Sigmoid colon (tissue), 6 donors: ENCODE measurements at regions not wholly inside any gene's neighbourhood (a gene's known extent, or its start where the extent isn't known, plus 50 kb on each side); places are given as distances from the start of the nearest gene placed in this dataset.

Experiments
- DNase-seq: peaks from one replicate; pipeline ENCODE4 v3.0.0-alpha.2; 2019
- H3K27ac ChIP-seq, 4 donors: fragments of 200-600 bp; sonication (generic); one replicate each; pipeline ENCODE4 v1.5.1; 2016 to 2019; ENCODE audit warnings: mild to moderate bottlenecking in 1 of 4
- H3K27me3 ChIP-seq, 3 donors: fragments of 200-600 bp; sonication (generic); one replicate each; pipeline ENCODE4 v1.5.1; 2019; ENCODE audit warnings: mild to moderate bottlenecking in 1 of 3
- H3K36me3 ChIP-seq, 4 donors: fragments of 200-600 bp; sonication (generic); one replicate each; pipeline ENCODE4 v1.5.1; 2016 to 2019
- H3K4me1 ChIP-seq, 4 donors: fragments of 200-600 bp; sonication (generic); one replicate each; pipeline ENCODE4 v1.5.1; 2017 to 2019
- H3K4me3 ChIP-seq, 4 donors: fragments of 200-600 bp; sonication (generic); one replicate each; pipeline ENCODE4 v1.5.1; 2017 to 2019; ENCODE audit warnings: mild to moderate bottlenecking in 2 of 4, moderate library complexity in 1 of 4
- H3K9me3 ChIP-seq, 4 donors: fragments of 200-600 bp in 3 of 4; sonication (generic) in 3 of 4; one replicate each; pipeline versions ENCODE4 v1.5.1 to v1.6.1; 2013 to 2019
- EP300 ChIP-seq, 4 donors: sonication (generic); formaldehyde crosslinking; IDR thresholded peaks; one replicate each; pipeline ENCODE4 v1.6.1; 2017; ENCODE audit warnings: antibody characterized with exemption in 4 of 4
- POLR2A ChIP-seq, 2 donors: fragments of 450-650 bp; IDR thresholded peaks; one replicate each; pipeline ENCODE4 v1.6.1; 2016; ENCODE audit warnings: antibody characterized with exemption in 2 of 2, mild to moderate bottlenecking in 2 of 2, moderate library complexity in 2 of 2
- POLR2AphosphoS5 ChIP-seq, 4 donors: sonication (generic); formaldehyde crosslinking; IDR thresholded peaks; one replicate each; pipeline ENCODE4 v1.6.1; 2017; ENCODE audit warnings: antibody characterized with exemption in 4 of 4
- WGBS, 2 donors: extraction: QIAGEN DNeasy Blood & Tissue Kit; methylation state at CpG; one replicate each; pipeline ENCODE4 v1.1.7; 2013; 5-methylcytosine and 5-hydroxymethylcytosine counted together
- intact Hi-C: fragments of 100-400 bp; cut with DNase I; formaldehyde crosslinking; loops from one replicate; pipeline ENCODE4 v1.15.1; 2023
- TF ChIP-seq, protein P1 (sequence below), 4 experiments: fragments of 450-650 bp in 3 of 4; fragments of 200-600 bp in 1 of 4; IDR thresholded peaks; one replicate each; pipeline ENCODE4 v1.5.1; 2016 to 2019; ENCODE audit warnings: antibody characterized with exemption in 4 of 4, mild to moderate bottlenecking in 3 of 4, moderate library complexity in 2 of 4
- donor health status: healthy with polysubstance abuse.
- donor health status: healthy.

GRCh38 chr2:150858382-150858781 is 370.9 kb upstream of the RND3 start:
- Histone ChIP-seq H3K4me1 (no peaks in the 10 kb centered on the region), H3K27ac (no peak overlapping the region), H3K9me3 (no peaks in the 10 kb centered on the region), H3K36me3 (no peaks in the 10 kb centered on the region), H3K27me3 (no peaks in the 10 kb centered on the region), H3K4me3 (no peak overlapping the region)
- DNase-seq: no peak
- intact Hi-C loops: no loop called here
- WGBS, 2 donors: 89% methylated on average over 5 of the region's 5 CpGs
- no peak for TF ChIP-seq POLR2A (IDR thresholded peaks at IDR 0.05)

DNA sequence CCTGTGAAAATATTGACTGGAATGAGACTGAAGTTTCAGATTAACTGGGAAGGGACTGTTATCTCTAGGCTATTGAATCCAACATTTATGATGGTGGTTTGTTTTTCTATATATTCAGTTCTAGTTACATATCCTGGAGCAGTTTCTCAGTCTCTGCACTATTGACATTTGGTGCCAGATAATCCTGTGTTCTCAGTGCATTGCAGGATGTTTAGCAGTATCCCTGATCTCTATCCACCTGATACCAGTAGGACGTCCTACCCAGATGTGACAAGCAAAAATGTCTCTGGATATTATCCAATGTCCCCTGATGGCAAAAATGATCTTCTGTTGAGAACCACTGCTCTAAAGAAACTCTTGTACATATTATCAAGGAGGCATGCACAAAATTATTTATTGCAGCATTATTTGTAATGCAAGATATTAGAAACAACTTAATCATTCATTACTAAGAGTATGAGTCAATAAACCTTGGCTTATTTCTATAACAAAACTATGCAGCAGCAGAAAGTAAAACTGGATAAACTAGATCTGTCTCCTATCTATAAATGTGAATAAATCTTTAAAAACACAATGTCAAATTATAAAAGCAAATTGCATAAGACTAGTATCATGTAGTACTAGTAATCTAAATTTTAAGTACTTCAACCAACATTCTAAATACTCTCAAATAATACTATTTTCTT is 369.3 kb upstream of the RND3 start:
- TF ChIP-seq POLR2A (IDR thresholded peaks at IDR 0.05) (no peak), POLR2AphosphoS5 (IDR thresholded peaks at IDR 0.05) (no peak)
- Histone ChIP-seq H3K36me3 (no peaks in the 10 kb centered on the region), H3K27ac (no peak overlapping the region), H3K9me3 (no peaks in the 10 kb centered on the region), H3K4me1 (no peaks in the 10 kb centered on the region), H3K4me3 (no peak overlapping the region), H3K27me3 (no peaks in the 10 kb centered on the region)
- intact Hi-C loops: no loop called here
- DNase-seq: no peak
- WGBS, 2 donors: 49 to 65% methylated on average over 1 of the region's 1 CpG

DNA sequence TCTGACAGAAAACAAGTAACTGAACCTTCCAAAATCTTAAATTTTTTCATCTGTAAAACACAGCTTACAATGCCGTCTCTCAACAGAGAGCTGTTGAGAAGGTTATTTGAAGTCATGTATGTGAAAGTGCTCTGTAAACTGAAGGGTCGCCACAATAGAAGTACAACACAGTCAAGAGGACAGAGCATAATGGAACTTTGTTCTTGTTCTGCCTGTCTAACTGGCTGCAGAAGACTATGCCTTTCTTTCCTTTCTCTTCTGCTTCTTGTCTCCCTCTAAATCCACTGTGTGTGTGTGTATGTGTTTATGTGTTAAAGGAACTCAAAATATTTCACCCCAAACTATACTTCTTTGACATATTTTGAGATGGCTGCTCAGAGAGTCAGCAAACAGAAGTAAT is 365.8 kb upstream of the RND3 start:
- no peak overlapping the region for H3K27ac ChIP-seq
- no peak overlapping the region for H3K4me3 ChIP-seq
- intact Hi-C loops: no loop called here
- no peaks in the 10 kb centered on the region for H3K27me3 ChIP-seq
- H3K36me3 ChIP-seq: no peaks in the 10 kb centered on the region
- no peaks in the 10 kb centered on the region for H3K4me1 ChIP-seq
- H3K9me3 ChIP-seq: peaks cover 0 to 5% (median 0%) of the 10 kb centered on the region in 4 donors
- 36 to 67% methylated on average over 2 of the region's 2 CpGs for WGBS, 2 donors
- no peak for DNase-seq
- no peak for TF ChIP-seq POLR2A (IDR thresholded peaks at IDR 0.05)
- TF ChIP-seq, protein P1, sequence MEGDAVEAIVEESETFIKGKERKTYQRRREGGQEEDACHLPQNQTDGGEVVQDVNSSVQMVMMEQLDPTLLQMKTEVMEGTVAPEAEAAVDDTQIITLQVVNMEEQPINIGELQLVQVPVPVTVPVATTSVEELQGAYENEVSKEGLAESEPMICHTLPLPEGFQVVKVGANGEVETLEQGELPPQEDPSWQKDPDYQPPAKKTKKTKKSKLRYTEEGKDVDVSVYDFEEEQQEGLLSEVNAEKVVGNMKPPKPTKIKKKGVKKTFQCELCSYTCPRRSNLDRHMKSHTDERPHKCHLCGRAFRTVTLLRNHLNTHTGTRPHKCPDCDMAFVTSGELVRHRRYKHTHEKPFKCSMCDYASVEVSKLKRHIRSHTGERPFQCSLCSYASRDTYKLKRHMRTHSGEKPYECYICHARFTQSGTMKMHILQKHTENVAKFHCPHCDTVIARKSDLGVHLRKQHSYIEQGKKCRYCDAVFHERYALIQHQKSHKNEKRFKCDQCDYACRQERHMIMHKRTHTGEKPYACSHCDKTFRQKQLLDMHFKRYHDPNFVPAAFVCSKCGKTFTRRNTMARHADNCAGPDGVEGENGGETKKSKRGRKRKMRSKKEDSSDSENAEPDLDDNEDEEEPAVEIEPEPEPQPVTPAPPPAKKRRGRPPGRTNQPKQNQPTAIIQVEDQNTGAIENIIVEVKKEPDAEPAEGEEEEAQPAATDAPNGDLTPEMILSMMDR (IDR thresholded peaks at IDR 0.05): no peak
- no peak for TF ChIP-seq EP300 (IDR thresholded peaks at IDR 0.05)
- TF ChIP-seq POLR2AphosphoS5 (IDR thresholded peaks at IDR 0.05): no peak

- TF ChIP-seq POLR2A (IDR thresholded peaks at IDR 0.05) (no peak), POLR2AphosphoS5 (IDR thresholded peaks at IDR 0.05) (no peak)
- TF ChIP-seq, protein P1 (IDR thresholded peaks at IDR 0.05): no peak
These were observed 363.2 kb upstream of the RND3 start for GRCh38 chr2:150850641-150851040.

GRCh38 chr2:150847578-150847977 is 360.1 kb upstream of the RND3 start:
- DNase-seq: no peak
- WGBS, 2 donors: 14 to 52% methylated on average over 3 of the region's 3 CpGs
- H3K36me3 ChIP-seq: no peaks in the 10 kb centered on the region
- H3K27ac ChIP-seq: no peak overlapping the region
- peaks cover 0 to 5% (median 0%) of the 10 kb centered on the region in 4 donors for H3K9me3 ChIP-seq
- intact Hi-C loops: no loop called here
- H3K27me3 ChIP-seq: no peaks in the 10 kb centered on the region
- no peak overlapping the region for H3K4me3 ChIP-seq
- no peaks in the 10 kb centered on the region for H3K4me1 ChIP-seq
- TF ChIP-seq, protein P1 (IDR thresholded peaks at IDR 0.05): no peak
- TF ChIP-seq EP300 (IDR thresholded peaks at IDR 0.05) (no peak), POLR2A (IDR thresholded peaks at IDR 0.05) (no peak), POLR2AphosphoS5 (IDR thresholded peaks at IDR 0.05) (no peak)

More at GRCh38 chr2:150850641-150851040, 363.2 kb upstream of the RND3 start:
- intact Hi-C loops: no loop called here
- Histone ChIP-seq H3K4me1 (no peaks in the 10 kb centered on the region), H3K27ac (no peak overlapping the region), H3K4me3 (no peak overlapping the region), H3K36me3 (no peaks in the 10 kb centered on the region), H3K9me3 (peaks cover 0 to 5% (median 0%) of the 10 kb centered on the region in 4 donors), H3K27me3 (no peaks in the 10 kb centered on the region)
- no peak for DNase-seq

DNA sequence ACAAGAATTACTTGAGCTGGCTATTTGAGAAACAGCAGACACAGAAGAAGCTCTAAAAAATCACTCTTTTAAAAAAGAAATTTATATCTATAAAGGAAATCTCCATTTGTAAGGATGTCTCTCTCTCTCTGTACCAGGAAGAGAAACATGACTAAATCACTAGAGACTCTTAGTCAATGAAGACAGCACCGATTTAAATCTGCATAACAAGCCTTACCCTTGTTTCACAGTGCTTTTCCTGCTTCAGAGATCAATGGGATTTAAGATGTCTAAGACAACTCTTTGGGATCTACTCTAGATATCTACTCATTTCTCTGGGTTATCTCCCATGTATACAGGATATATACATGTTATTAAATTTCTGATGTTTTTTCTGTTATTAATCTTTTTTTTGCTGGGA is 359.2 kb upstream of the RND3 start:
- Histone ChIP-seq H3K27ac (no peak overlapping the region), H3K9me3 (peaks cover 0 to 5% (median 0%) of the 10 kb centered on the region in 4 donors), H3K4me3 (no peak overlapping the region), H3K36me3 (no peaks in the 10 kb centered on the region), H3K4me1 (no peaks in the 10 kb centered on the region), H3K27me3 (no peaks in the 10 kb centered on the region)
- WGBS, 2 donors: 66 to 87% methylated on average over 1 of the region's 1 CpG
- DNase-seq: no peak
- intact Hi-C loops: no loop called here
- no peak for TF ChIP-seq EP300 (IDR thresholded peaks at IDR 0.05)
- TF ChIP-seq, protein P1 (IDR thresholded peaks at IDR 0.05): no peak
- TF ChIP-seq POLR2A (IDR thresholded peaks at IDR 0.05): no peak
- TF ChIP-seq POLR2AphosphoS5 (IDR thresholded peaks at IDR 0.05): no peak
